GM18867 (cell line): ENCODE measurements at regions not wholly inside any gene's neighbourhood (a gene's known extent, or its start where the extent isn't known, plus 50 kb on each side); places are given as distances from the start of the nearest gene placed in this dataset.

Experiments
- ATAC-seq: cut with Tn5 transposase; IDR thresholded peaks from one replicate; pipeline ENCODE4 v1.9.1; 2021; ENCODE audit warnings: mild to moderate bottlenecking, moderate library complexity; ENCODE audit not compliant: unreplicated experiment

- ATAC-seq = no peak
Measured at GRCh38 chr11:38315151-38315550, 1717.1 kb upstream of the RAG2 start.

GRCh38 chr11:38307455-38307854 lies 1709.4 kb upstream of the RAG2 start:
- ATAC-seq = no peak

- ATAC-seq = no peak
Measured at GRCh38 chr11:38305682-38306081, 1707.6 kb upstream of the RAG2 start.

- ATAC-seq = no peak
Measured at GRCh38 chr11:38304926-38305325, 1706.9 kb upstream of the RAG2 start.

GRCh38 chr11:38302564-38302963 lies 1704.5 kb upstream of the RAG2 start:
- no peak for ATAC-seq

- ATAC-seq = no peak
Measured at GRCh38 chr11:38300570-38300969, 1702.5 kb upstream of the RAG2 start.

- no peak for ATAC-seq
Measured at GRCh38 chr11:38296211-38296776, 1698.3 kb upstream of the RAG2 start.

- ATAC-seq = no peak
Measured at GRCh38 chr11:38282718-38283117, 1684.7 kb upstream of the RAG2 start.

- no peak for ATAC-seq
Measured at GRCh38 chr11:38278457-38279141, 1680.6 kb upstream of the RAG2 start.

- ATAC-seq = no peak
Measured at GRCh38 chr11:38274031-38274430, 1676.0 kb upstream of the RAG2 start.

- ATAC-seq = no peak
Measured at GRCh38 chr11:38272376-38272775, 1674.3 kb upstream of the RAG2 start.

GRCh38 chr11:38266691-38267090 lies 1668.7 kb upstream of the RAG2 start:
- ATAC-seq = no peak

GRCh38 chr11:38256436-38256835 lies 1658.4 kb upstream of the RAG2 start:
- ATAC-seq = no peak

GRCh38 chr11:38254913-38255312 lies 1656.9 kb upstream of the RAG2 start:
- ATAC-seq = no peak

- ATAC-seq = no peak
Measured at GRCh38 chr11:38252620-38253019, 1654.6 kb upstream of the RAG2 start.

- ATAC-seq = no peak
Measured at GRCh38 chr11:38246451-38246850, 1648.4 kb upstream of the RAG2 start.

- no peak for ATAC-seq
Measured at GRCh38 chr11:38226684-38227083, 1628.6 kb upstream of the RAG2 start.

GRCh38 chr11:38221295-38221694 lies 1623.3 kb upstream of the RAG2 start:
- no peak for ATAC-seq

GRCh38 chr11:38219636-38220035 lies 1621.6 kb upstream of the RAG2 start:
- no peak for ATAC-seq

- ATAC-seq = no peak
Measured at GRCh38 chr11:38208951-38209350, 1610.9 kb upstream of the RAG2 start.

GRCh38 chr11:38206663-38207062 lies 1608.6 kb upstream of the RAG2 start:
- ATAC-seq = no peak

GRCh38 chr11:38191101-38191500 lies 1593.1 kb upstream of the RAG2 start:
- ATAC-seq = no peak
